ENCODE measurements at regions not wholly inside any gene's neighbourhood (a gene's known extent, or its start where the extent isn't known, plus 50 kb on each side); places are given as distances from the start of the nearest gene placed in this dataset.

DNA sequence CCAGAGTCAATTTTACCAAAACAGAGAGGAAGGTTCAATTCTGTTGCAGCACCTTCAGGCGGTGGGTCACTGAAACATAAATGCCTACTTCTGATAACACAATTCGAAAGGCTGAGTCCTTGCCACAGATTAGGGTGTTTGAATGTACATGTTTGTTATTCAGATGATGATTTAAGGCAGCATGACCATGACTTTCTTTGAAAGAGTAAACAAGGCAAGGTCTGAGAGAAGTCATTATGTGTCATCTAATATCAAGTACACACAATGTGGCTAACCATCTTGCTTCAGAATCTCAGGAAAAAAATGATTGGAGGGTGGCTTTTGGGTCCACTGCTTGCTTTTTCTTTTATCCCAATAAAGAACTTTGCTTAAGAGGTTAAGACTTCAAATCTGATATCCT lies 457.5 kb downstream of the TAF11L14 start:
- in situ Hi-C loops (cut with MboI) (no loop called here), intact Hi-C loops (cut with micrococcal nuclease) (no loop called here)
- H3K9me1 ChIP-seq (ENCODE audit: control insufficient read depth, insufficient read depth, low read length) = no peaks in the 10 kb centered on the region
- H4K20me1 ChIP-seq (replicated peaks; ENCODE audit: control insufficient read depth, insufficient read depth, low read length) = no peaks in the 10 kb centered on the region
- BruUV-seq (replicated peaks) = no TSS peak
- POLR2A ChIA-PET = no interaction called here
- H3K9me3 ChIP-seq (replicated peaks; ENCODE audit: control insufficient read depth, insufficient read depth, low read depth, low read length) = no peaks in the 10 kb centered on the region; the same call in 1 of the 2 replicates
- no peaks in the 10 kb centered on the region for H3K79me2 ChIP-seq (ENCODE audit: control insufficient read depth, insufficient read depth, low read length)
- no peak for DNase-seq (ENCODE audit: extremely low read depth in 1 of 4, low spot score in 3 of 4)
- H3K4me1 ChIP-seq (replicated peaks in 1 of 2; ENCODE audit: control insufficient read depth in 2 of 2, insufficient read depth in 2 of 2, low read length in 2 of 2) = no peaks in the 10 kb centered on the region
- no peak overlapping the region for H2AFZ ChIP-seq (ENCODE audit: low read depth, low read length)
- CTCF ChIA-PET (ENCODE audit: low intra/inter-chr PET ratio) = no interaction called here
- H3K4me2 ChIP-seq (ENCODE audit: insufficient read depth, low read length) = no peak overlapping the region
- H3K27me3 ChIP-seq (ENCODE audit: control insufficient read depth in 2 of 2, insufficient read depth in 2 of 2, low read length in 2 of 2) = no peaks in the 10 kb centered on the region
- no peak overlapping the region for H3K27ac ChIP-seq (ENCODE audit: extremely low read depth, low read depth, low read length)
- H3K36me3 ChIP-seq (ENCODE audit: control insufficient read depth, insufficient read depth, low read length) = no peaks in the 10 kb centered on the region
- no peak for FAIRE-seq
- H3K9ac ChIP-seq (ENCODE audit: insufficient read depth in 1 of 2, low read depth in 2 of 2, low read length in 2 of 2) = no peak overlapping the region
- ATAC-seq = no peak
- 0% methylated on average over 2 of the region's 2 CpGs for WGBS (ENCODE audit: insufficient coverage, low coverage, missing lambda C conversion rate)
- no peak overlapping the region for H3K4me3 ChIP-seq
- TF ChIP-seq ZNF79 (CRISPR knock-in tag; IDR thresholded peaks at IDR 0.05; ENCODE audit: low read depth) (no peak), PHB2 (IDR thresholded peaks at IDR 0.05; ENCODE audit: low read depth) (no peak), GABPA (tag; conservative IDR thresholded peaks at IDR 0.05; ENCODE audit: low read depth) (no peak), ZSCAN32 (CRISPR knock-in tag; IDR thresholded peaks at IDR 0.05) (no peak), KAT8 (IDR thresholded peaks at IDR 0.05; ENCODE audit: low read depth) (no peak), SP2 (IDR thresholded peaks at IDR 0.05; ENCODE audit: extremely low read depth, low read depth, low read length, poor library complexity, severe bottlenecking) (no peak), PHTF2 (CRISPR knock-in tag; IDR thresholded peaks at IDR 0.05) (no peak), COPS2 (conservative IDR thresholded peaks at IDR 0.05) (no peak), ZEB2 (IDR thresholded peaks at IDR 0.05) (no peak), NR2F6 (CRISPR knock-in tag; IDR thresholded peaks at IDR 0.05) (no peak)
- TF ChIP-seq, protein P1, sequence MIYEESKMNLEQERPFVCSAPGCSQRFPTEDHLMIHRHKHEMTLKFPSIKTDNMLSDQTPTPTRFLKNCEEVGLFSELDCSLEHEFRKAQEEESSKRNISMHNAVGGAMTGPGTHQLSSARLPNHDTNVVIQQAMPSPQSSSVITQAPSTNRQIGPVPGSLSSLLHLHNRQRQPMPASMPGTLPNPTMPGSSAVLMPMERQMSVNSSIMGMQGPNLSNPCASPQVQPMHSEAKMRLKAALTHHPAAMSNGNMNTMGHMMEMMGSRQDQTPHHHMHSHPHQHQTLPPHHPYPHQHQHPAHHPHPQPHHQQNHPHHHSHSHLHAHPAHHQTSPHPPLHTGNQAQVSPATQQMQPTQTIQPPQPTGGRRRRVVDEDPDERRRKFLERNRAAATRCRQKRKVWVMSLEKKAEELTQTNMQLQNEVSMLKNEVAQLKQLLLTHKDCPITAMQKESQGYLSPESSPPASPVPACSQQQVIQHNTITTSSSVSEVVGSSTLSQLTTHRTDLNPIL (CRISPR knock-in tag; IDR thresholded peaks at IDR 0.05) = no peak
- TF ChIP-seq, protein P2, sequence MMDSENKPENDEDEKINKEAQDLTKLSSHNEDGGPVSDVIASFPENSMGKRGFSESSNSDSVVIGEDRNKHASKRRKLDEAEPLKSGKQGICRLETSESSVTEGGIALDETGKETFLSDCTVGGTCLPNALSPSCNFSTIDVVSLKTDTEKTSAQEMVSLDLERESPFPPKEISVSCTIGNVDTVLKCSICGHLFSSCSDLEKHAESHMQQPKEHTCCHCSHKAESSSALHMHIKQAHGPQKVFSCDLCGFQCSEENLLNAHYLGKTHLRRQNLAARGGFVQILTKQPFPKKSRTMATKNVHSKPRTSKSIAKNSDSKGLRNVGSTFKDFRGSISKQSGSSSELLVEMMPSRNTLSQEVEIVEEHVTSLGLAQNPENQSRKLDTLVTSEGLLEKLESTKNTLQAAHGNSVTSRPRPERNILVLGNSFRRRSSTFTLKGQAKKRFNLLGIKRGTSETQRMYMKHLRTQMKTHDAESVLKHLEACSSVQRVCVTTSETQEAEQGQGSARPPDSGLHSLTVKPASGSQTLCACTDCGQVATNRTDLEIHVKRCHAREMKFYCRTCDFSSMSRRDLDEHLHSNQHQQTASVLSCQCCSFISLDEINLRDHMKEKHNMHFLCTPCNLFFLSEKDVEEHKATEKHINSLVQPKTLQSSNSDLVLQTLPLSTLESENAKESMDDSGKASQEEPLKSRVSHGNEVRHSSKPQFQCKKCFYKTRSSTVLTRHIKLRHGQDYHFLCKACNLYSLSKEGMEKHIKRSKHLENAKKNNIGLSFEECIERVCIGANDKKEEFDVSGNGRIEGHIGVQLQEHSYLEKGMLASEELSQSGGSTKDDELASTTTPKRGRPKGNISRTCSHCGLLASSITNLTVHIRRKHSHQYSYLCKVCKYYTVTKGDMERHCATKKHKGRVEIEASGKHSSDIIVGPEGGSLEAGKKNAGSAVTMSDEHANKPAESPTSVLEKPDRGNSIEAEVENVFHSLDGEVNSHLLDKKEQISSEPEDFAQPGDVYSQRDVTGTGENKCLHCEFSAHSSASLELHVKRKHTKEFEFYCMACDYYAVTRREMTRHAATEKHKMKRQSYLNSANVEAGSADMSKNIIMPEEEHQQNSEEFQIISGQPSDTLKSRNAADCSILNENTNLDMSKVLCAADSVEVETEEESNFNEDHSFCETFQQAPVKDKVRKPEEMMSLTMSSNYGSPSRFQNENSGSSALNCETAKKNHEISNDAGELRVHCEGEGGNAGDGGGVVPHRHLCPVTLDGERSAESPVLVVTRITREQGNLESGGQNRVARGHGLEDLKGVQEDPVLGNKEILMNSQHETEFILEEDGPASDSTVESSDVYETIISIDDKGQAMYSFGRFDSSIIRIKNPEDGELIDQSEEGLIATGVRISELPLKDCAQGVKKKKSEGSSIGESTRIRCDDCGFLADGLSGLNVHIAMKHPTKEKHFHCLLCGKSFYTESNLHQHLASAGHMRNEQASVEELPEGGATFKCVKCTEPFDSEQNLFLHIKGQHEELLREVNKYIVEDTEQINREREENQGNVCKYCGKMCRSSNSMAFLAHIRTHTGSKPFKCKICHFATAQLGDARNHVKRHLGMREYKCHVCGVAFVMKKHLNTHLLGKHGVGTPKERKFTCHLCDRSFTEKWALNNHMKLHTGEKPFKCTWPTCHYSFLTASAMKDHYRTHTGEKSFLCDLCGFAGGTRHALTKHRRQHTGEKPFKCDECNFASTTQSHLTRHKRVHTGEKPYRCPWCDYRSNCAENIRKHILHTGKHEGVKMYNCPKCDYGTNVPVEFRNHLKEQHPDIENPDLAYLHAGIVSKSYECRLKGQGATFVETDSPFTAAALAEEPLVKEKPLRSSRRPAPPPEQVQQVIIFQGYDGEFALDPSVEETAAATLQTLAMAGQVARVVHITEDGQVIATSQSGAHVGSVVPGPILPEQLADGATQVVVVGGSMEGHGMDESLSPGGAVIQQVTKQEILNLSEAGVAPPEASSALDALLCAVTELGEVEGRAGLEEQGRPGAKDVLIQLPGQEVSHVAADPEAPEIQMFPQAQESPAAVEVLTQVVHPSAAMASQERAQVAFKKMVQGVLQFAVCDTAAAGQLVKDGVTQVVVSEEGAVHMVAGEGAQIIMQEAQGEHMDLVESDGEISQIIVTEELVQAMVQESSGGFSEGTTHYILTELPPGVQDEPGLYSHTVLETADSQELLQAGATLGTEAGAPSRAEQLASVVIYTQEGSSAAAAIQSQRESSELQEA (IDR thresholded peaks at IDR 0.05; ENCODE audit: low read depth) = no peak
- TF ChIP-seq, protein P3, sequence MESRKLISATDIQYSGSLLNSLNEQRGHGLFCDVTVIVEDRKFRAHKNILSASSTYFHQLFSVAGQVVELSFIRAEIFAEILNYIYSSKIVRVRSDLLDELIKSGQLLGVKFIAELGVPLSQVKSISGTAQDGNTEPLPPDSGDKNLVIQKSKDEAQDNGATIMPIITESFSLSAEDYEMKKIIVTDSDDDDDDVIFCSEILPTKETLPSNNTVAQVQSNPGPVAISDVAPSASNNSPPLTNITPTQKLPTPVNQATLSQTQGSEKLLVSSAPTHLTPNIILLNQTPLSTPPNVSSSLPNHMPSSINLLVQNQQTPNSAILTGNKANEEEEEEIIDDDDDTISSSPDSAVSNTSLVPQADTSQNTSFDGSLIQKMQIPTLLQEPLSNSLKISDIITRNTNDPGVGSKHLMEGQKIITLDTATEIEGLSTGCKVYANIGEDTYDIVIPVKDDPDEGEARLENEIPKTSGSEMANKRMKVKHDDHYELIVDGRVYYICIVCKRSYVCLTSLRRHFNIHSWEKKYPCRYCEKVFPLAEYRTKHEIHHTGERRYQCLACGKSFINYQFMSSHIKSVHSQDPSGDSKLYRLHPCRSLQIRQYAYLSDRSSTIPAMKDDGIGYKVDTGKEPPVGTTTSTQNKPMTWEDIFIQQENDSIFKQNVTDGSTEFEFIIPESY (CRISPR knock-in tag; IDR thresholded peaks at IDR 0.05) = no peak
